ENCODE measurements at regions not wholly inside any gene's neighbourhood (a gene's known extent, or its start where the extent isn't known, plus 50 kb on each side); places are given as distances from the start of the nearest gene placed in this dataset.

DNA sequence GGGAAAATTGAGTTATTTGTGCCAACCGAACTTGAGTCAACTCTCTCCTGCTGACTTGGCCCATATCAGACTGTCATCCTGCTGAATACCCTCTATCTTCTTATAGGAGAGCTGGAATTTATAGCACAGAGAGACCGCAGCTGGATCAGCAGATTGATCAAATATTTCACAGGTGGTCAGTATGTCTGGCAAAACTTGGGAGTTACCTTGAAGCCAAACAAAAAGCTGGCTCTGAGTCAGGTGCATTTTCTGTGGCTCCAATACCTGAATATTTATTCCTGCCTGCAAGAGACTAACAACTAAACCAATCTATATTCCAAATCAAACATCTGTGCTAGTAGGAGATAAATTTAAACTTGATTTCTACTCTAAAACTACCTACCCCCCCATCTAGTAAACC, 752.1 kb upstream of the ALCAM start:
- no peak for TF ChIP-seq CTCF (IDR thresholded peaks at IDR 0.05)
- no peak for TF ChIP-seq EP300 (IDR thresholded peaks at IDR 0.05)
